ENCODE measurements at regions not wholly inside any gene's neighbourhood (a gene's known extent, or its start where the extent isn't known, plus 50 kb on each side); places are given as distances from the start of the nearest gene placed in this dataset.

DNA sequence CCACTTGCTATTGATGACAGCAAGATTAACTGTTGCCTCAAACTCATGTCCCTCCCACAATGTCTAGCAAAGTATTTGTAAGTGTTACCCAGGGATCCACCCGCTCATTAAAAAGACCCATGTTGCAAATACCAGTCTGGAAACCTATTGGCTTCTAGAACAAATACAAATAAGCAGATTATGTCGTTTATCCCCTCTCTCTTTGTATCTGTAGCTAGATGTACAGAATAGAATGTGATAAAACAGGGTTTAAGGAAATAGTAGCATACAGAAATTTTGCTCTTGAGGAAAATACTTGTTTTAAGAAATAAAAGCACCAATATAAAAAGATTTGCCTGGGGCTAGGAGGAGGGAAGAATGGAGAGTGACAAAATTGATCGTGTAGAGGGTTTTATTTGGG lies 142.7 kb upstream of the ZIC3 start:
- no peak for DNase-seq (ENCODE audit: low read depth, low spot score)
- Histone ChIP-seq H3K36me3 (ENCODE audit: insufficient read depth, low read length) (no peaks in the 10 kb centered on the region), H3K9me3 (ENCODE audit: low read depth, low read length) (no peaks in the 10 kb centered on the region), H3K4me3 (no peak overlapping the region), H3K9ac (ENCODE audit: insufficient read length) (no peak overlapping the region), H3K27ac (no peak overlapping the region)
- TF ChIP-seq POLR2AphosphoS5 (IDR thresholded peaks at IDR 0.05; ENCODE audit: borderline replicate concordance, low read depth, low read length) (no peak), EZH2 (IDR thresholded peaks at IDR 0.05) (no peak), FOXP2 (optimal IDR thresholded peaks at IDR 0.05; ENCODE audit: control extremely low read depth, extremely low read length, insufficient read depth) (no peak)

DNA sequence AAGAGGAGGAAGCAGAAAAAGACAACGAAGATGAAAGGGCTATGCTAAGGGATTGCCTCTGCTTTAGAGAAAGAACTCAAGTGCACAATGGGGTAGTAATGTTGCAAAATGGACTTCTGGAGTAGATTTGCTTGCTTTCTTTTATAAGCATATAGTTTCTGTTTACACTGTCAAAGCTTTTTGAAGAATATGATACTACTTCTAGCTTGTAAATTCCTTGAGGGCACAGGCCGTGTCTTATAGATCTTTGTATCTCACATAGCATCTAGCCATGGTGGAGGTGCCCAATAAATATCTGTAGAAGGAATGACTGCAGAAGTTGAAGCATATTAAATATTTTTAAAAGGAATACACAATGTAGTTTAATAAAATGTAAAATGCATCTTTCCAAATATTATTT lies 147.8 kb upstream of the ZIC3 start:
- DNase-seq (ENCODE audit: low read depth, low spot score), result no peak
- H3K4me3 ChIP-seq, result no peak overlapping the region
- H3K27ac ChIP-seq, result no peak overlapping the region
- H3K9ac ChIP-seq (ENCODE audit: insufficient read length), result no peak overlapping the region
- H3K9me3 ChIP-seq (ENCODE audit: low read depth, low read length), result no peaks in the 10 kb centered on the region
- H3K36me3 ChIP-seq (ENCODE audit: insufficient read depth, low read length), result no peaks in the 10 kb centered on the region
- TF ChIP-seq POLR2AphosphoS5 (IDR thresholded peaks at IDR 0.05; ENCODE audit: borderline replicate concordance, low read depth, low read length) (no peak), EZH2 (IDR thresholded peaks at IDR 0.05) (no peak), FOXP2 (optimal IDR thresholded peaks at IDR 0.05; ENCODE audit: control extremely low read depth, extremely low read length, insufficient read depth) (no peak)

DNA sequence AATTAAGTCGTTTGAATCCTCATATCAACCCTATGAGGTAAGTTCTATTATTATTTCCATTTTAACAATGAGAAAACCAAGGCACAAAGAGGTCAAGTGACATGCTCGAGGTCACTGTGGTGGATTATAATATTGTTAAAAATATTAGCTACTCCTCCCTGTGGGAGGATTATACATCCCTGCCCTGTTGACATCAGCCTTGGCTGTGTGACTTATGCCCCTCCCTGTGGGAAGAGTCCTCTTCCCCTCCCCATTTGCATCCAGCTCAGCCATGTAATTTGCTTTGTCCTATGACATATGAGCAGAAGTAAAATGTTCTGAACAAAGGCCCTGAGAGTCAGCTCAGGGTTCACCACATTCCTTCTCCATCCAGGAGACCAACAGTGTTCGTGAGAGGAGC lies 152.7 kb upstream of the ZIC3 start:
- H3K36me3 ChIP-seq (ENCODE audit: insufficient read depth, low read length), result no peaks in the 10 kb centered on the region

DNA sequence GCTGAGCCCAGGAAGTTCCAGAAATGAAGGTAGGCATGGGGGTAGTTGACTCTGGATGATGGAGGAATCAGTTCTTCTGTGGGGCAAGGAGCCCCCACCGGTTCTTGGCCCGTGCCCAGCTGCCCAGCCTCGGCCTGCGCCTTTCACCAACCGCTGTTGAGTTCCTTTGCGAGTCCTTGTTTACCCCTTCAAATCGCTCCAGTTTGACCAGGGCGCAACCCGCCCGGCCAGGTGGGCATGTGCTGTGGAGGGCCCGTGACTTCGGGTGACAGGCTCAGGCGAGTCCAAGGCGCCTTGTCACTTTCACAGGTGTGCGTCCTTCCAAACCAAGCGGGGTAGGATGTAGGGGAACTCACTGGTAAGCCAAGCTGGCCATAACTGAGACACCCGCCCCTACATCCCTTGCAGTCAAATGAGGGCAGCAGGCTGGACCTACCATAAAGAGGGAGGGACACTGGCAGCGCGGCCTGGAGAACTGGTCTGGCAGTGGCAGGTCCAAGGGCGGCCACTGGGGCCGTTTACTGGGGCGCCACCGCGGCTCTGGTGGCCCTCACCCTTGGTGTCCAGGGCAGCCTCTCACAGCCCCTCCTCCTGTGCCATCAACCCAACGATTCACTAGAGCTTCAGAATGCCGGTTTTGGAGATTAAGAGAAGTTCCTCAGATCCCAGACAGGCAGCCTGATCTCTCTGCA lies 160.3 kb upstream of the ZIC3 start:
- TF ChIP-seq FOXP2 (optimal IDR thresholded peaks at IDR 0.05; ENCODE audit: control extremely low read depth, extremely low read length, insufficient read depth), result no peak
- no peak for TF ChIP-seq EZH2 (IDR thresholded peaks at IDR 0.05)
- no peak for TF ChIP-seq POLR2AphosphoS5 (IDR thresholded peaks at IDR 0.05; ENCODE audit: borderline replicate concordance, low read depth, low read length)

More for the DNA sequence above, 152.7 kb upstream of the ZIC3 start:
- H3K27ac ChIP-seq, result no peak overlapping the region
- no peak overlapping the region for H3K9ac ChIP-seq (ENCODE audit: insufficient read length)
- no peak for DNase-seq (ENCODE audit: low read depth, low spot score)
- H3K9me3 ChIP-seq (ENCODE audit: low read depth, low read length), result no peaks in the 10 kb centered on the region
- H3K4me3 ChIP-seq, result no peak overlapping the region
- TF ChIP-seq EZH2 (IDR thresholded peaks at IDR 0.05) (no peak), POLR2AphosphoS5 (IDR thresholded peaks at IDR 0.05; ENCODE audit: borderline replicate concordance, low read depth, low read length) (no peak), FOXP2 (optimal IDR thresholded peaks at IDR 0.05; ENCODE audit: control extremely low read depth, extremely low read length, insufficient read depth) (no peak)

DNA sequence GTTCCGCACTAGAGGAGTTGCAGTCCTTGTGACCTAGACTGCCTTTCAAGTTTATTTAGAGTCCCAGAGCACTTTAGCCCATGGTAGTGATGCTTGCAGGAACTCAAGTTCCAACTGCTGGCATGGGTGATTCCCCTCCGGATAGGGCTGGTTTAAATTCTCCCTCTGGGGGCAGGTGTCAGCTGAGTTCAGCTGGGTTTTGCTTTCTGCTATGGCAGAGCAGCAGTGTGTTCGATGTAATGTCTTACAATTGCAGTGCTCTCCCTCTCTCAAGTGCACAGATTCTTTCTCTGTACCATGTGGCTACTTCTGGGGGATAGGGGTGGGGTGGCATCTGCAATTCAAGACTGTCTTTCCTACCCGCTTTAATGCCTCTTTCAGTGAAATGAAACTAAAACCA lies 164.8 kb upstream of the ZIC3 start:
- Histone ChIP-seq H3K27ac (no peak overlapping the region), H3K36me3 (ENCODE audit: insufficient read depth, low read length) (no peaks in the 10 kb centered on the region), H3K9ac (ENCODE audit: insufficient read length) (no peak overlapping the region), H3K4me3 (no peak overlapping the region), H3K9me3 (ENCODE audit: low read depth, low read length) (no peaks in the 10 kb centered on the region)
- no peak for DNase-seq (ENCODE audit: low read depth, low spot score)
- no peak for TF ChIP-seq POLR2AphosphoS5 (IDR thresholded peaks at IDR 0.05; ENCODE audit: borderline replicate concordance, low read depth, low read length)
- no peak for TF ChIP-seq FOXP2 (optimal IDR thresholded peaks at IDR 0.05; ENCODE audit: control extremely low read depth, extremely low read length, insufficient read depth)
- no peak for TF ChIP-seq EZH2 (IDR thresholded peaks at IDR 0.05)

More for the DNA sequence above, 160.3 kb upstream of the ZIC3 start:
- Histone ChIP-seq H3K4me3 (no peak overlapping the region), H3K36me3 (ENCODE audit: insufficient read depth, low read length) (no peaks in the 10 kb centered on the region), H3K9ac (ENCODE audit: insufficient read length) (no peak overlapping the region), H3K27ac (no peak overlapping the region), H3K9me3 (ENCODE audit: low read depth, low read length) (no peaks in the 10 kb centered on the region)
- no peak for DNase-seq (ENCODE audit: low read depth, low spot score)

DNA sequence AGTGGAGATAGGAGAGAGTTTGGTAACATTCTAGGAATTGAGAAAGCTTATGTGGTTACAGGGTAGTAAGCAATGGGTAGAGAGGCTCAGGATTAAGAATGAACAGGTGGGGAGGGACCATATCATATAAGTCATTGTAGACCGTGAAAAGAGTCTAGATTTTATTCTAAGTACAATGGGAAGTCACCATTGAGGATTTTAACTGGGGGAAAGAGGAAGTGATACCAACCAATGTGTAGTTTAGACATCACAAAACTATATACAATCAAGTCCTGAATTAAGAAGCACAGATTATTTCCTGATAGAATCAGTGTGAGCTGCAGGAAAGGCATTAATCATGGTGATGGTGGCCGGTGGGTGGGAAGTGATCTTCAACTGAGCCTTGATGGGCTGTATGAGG lies 178.3 kb upstream of the ZIC3 start:
- Histone ChIP-seq H3K27ac (no peak overlapping the region), H3K9me3 (ENCODE audit: low read depth, low read length) (no peaks in the 10 kb centered on the region), H3K9ac (ENCODE audit: insufficient read length) (no peak overlapping the region), H3K4me3 (no peak overlapping the region), H3K36me3 (ENCODE audit: insufficient read depth, low read length) (no peaks in the 10 kb centered on the region)
- TF ChIP-seq POLR2AphosphoS5 (IDR thresholded peaks at IDR 0.05; ENCODE audit: borderline replicate concordance, low read depth, low read length), result no peak
- no peak for DNase-seq (ENCODE audit: low read depth, low spot score)

DNA sequence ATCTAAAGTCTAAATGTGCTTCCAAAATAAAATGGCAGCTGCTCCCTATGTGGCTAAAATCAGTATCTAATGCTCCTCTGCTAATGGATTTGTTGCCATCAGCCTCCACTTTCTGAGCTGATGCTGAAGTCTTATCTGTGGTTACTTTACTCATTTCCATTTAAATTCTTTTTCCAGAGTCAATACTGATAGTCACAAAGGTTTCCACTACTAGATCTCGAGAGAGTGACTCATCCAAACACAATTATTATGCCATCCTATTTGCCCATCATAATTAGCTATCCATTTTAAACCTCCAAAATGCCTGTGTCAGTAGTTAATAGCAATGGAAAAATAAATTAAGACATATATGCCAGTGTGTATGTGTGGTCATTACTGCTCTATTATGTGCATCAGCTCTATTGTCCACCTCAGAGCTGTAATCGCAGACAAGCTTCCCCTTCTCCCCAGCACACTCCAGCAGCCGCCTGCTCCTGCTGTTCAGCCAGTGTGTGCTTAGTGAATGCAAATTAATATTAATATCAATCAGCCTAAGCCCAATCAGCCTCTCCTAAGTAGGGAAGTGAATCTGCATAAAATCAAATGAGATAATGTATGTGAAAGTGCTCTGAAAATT lies 199.8 kb upstream of the ZIC3 start:
- H3K4me3 ChIP-seq, result no peak overlapping the region
- no peak for TF ChIP-seq EZH2 (IDR thresholded peaks at IDR 0.05)
- TF ChIP-seq POLR2AphosphoS5 (IDR thresholded peaks at IDR 0.05; ENCODE audit: borderline replicate concordance, low read depth, low read length), result no peak
- no peak for TF ChIP-seq FOXP2 (optimal IDR thresholded peaks at IDR 0.05; ENCODE audit: control extremely low read depth, extremely low read length, insufficient read depth)
- no peaks in the 10 kb centered on the region for H3K36me3 ChIP-seq (ENCODE audit: insufficient read depth, low read length)
- DNase-seq (ENCODE audit: low read depth, low spot score), result no peak
- H3K27ac ChIP-seq, result no peak overlapping the region
- H3K9ac ChIP-seq (ENCODE audit: insufficient read length), result no peak overlapping the region
- no peaks in the 10 kb centered on the region for H3K9me3 ChIP-seq (ENCODE audit: low read depth, low read length)

DNA sequence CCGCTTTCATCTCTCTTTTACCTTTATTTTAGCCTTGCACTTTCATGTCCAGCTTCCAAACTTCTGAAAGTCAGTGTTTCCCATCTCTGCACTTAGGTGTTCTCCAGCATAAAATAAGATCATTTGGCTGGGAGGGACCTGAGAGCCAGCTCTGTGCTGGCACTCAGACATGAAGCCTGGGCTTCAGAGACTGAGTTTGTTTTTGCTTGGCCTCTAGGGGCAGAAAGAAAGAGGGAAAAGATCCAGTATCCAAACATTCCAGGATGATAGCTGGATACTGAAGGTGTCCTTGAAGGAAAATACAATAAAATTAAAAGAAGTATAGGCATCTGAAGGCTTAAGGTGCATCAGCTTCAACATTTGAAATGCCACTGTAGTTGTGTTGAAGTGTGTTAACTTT lies 202.4 kb upstream of the ZIC3 start:
- H3K4me3 ChIP-seq, result no peak overlapping the region
- DNase-seq (ENCODE audit: low read depth, low spot score), result no peak
- no peaks in the 10 kb centered on the region for H3K36me3 ChIP-seq (ENCODE audit: insufficient read depth, low read length)
- no peak overlapping the region for H3K27ac ChIP-seq
- no peak for TF ChIP-seq EZH2 (IDR thresholded peaks at IDR 0.05)
- TF ChIP-seq FOXP2 (optimal IDR thresholded peaks at IDR 0.05; ENCODE audit: control extremely low read depth, extremely low read length, insufficient read depth), result no peak
- TF ChIP-seq POLR2AphosphoS5 (IDR thresholded peaks at IDR 0.05; ENCODE audit: borderline replicate concordance, low read depth, low read length), result no peak
- H3K9ac ChIP-seq (ENCODE audit: insufficient read length), result no peak overlapping the region
- no peaks in the 10 kb centered on the region for H3K9me3 ChIP-seq (ENCODE audit: low read depth, low read length)

DNA sequence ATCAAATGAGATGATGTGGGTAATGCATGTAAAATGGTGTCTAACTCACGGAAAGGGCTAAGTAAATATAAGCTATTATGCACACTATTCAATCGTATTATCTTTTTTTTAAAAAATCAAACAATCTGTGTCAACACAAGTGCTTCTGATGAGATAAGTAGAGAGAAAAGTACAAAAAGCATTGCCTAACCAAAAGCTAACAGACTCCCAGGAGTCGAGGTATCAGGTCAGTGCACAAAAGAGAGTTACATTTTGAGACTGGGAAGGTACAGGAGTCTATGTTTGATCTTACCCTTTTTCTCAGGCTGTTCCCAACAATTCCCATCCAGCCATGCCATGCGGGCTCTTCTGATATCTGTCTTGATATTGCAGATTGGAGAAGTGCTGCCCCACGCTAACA lies 203.3 kb upstream of the ZIC3 start:
- no peaks in the 10 kb centered on the region for H3K9me3 ChIP-seq (ENCODE audit: low read depth, low read length)
- no peak overlapping the region for H3K9ac ChIP-seq (ENCODE audit: insufficient read length)
- no peak for DNase-seq (ENCODE audit: low read depth, low spot score)
- no peak overlapping the region for H3K4me3 ChIP-seq
- H3K27ac ChIP-seq, result no peak overlapping the region
- no peak for TF ChIP-seq POLR2AphosphoS5 (IDR thresholded peaks at IDR 0.05; ENCODE audit: borderline replicate concordance, low read depth, low read length)
- TF ChIP-seq EZH2 (IDR thresholded peaks at IDR 0.05), result no peak
- TF ChIP-seq FOXP2 (optimal IDR thresholded peaks at IDR 0.05; ENCODE audit: control extremely low read depth, extremely low read length, insufficient read depth), result no peak
- no peaks in the 10 kb centered on the region for H3K36me3 ChIP-seq (ENCODE audit: insufficient read depth, low read length)

All from SK-N-MC (cell line).